ENCODE measurements at regions not wholly inside any gene's neighbourhood (a gene's known extent, or its start where the extent isn't known, plus 50 kb on each side); places are given as distances from the start of the nearest gene placed in this dataset.

- Mint-ChIP-seq H3K4me3 (no peak overlapping the region), H3K4me1 (peaks cover 12% of the 10 kb centered on the region), H3K27me3 (ENCODE audit: insufficient read depth, low read depth) (peaks cover 7% of the 10 kb centered on the region), H3K36me3 (no peaks in the 10 kb centered on the region), H3K27ac (no peak overlapping the region), H3K9me3 (no peaks in the 10 kb centered on the region)
- Histone ChIP-seq H3K4me3 (no peak overlapping the region), H2AFZ (replicated peaks) (no peak overlapping the region), H3K27ac (no peak overlapping the region), H3K4me2 (no peak overlapping the region), H3K4me1 (peaks cover 8% of the 10 kb centered on the region), H3K79me2 (ENCODE audit: low read depth) (no peaks in the 10 kb centered on the region), H3K9ac (no peak overlapping the region), H3K36me3 (no peaks in the 10 kb centered on the region), H3K27me3 (no peaks in the 10 kb centered on the region), H3F3A (ENCODE audit: low read depth) (no peaks in the 10 kb centered on the region), H4K20me1 (ENCODE audit: low read depth) (no peaks in the 10 kb centered on the region), H3K9me3 (ENCODE audit: low read depth) (no peaks in the 10 kb centered on the region)
- no peak for TF ChIP-seq EZH2phosphoT487 (IDR thresholded peaks at IDR 0.05)
- TF ChIP-seq EZH2 (IDR thresholded peaks at IDR 0.05): no peak
- TF ChIP-seq CTCF (IDR thresholded peaks at IDR 0.05): no peak
- DNase-seq (ENCODE audit: low spot score): no peak
These were observed 511.8 kb upstream of the USP24 start for GRCh38 chr1:55726994-55727393.

- H3K36me3 Mint-ChIP-seq: no peaks in the 10 kb centered on the region
- Histone ChIP-seq H3F3A (ENCODE audit: low read depth) (no peaks in the 10 kb centered on the region), H3K27ac (no peak overlapping the region), H3K4me1 (peaks cover 11% of the 10 kb centered on the region), H3K9me3 (ENCODE audit: low read depth) (no peaks in the 10 kb centered on the region), H3K79me2 (ENCODE audit: low read depth) (no peaks in the 10 kb centered on the region), H3K9ac (no peak overlapping the region), H3K27me3 (no peaks in the 10 kb centered on the region), H3K4me2 (peak overlapping the region; percentile 14), H3K36me3 (no peaks in the 10 kb centered on the region), H3K4me3 (no peak overlapping the region), H4K20me1 (ENCODE audit: low read depth) (no peaks in the 10 kb centered on the region), H2AFZ (replicated peaks) (no peak overlapping the region)
- H3K27ac Mint-ChIP-seq: no peak overlapping the region
- H3K27me3 Mint-ChIP-seq (ENCODE audit: insufficient read depth, low read depth): peaks cover 4% of the 10 kb centered on the region
- no peak for DNase-seq (ENCODE audit: low spot score)
- TF ChIP-seq CTCF (IDR thresholded peaks at IDR 0.05): no peak
- no peak for TF ChIP-seq EZH2phosphoT487 (IDR thresholded peaks at IDR 0.05)
- TF ChIP-seq EZH2 (IDR thresholded peaks at IDR 0.05): no peak
- H3K4me3 Mint-ChIP-seq: no peak overlapping the region
- peaks cover 17% of the 10 kb centered on the region for H3K4me1 Mint-ChIP-seq
- no peaks in the 10 kb centered on the region for H3K9me3 Mint-ChIP-seq
These were observed 510.2 kb upstream of the USP24 start for GRCh38 chr1:55725378-55725777.

- H2AFZ ChIP-seq (replicated peaks): no peak overlapping the region
- H3K4me1 Mint-ChIP-seq: peaks cover 23% of the 10 kb centered on the region
- H3K27ac ChIP-seq: no peak overlapping the region
- H3F3A ChIP-seq (ENCODE audit: low read depth): no peaks in the 10 kb centered on the region
- no peak overlapping the region for H3K27ac Mint-ChIP-seq
- no peak overlapping the region for H3K4me2 ChIP-seq
- no peaks in the 10 kb centered on the region for H3K9me3 Mint-ChIP-seq
- H3K9ac ChIP-seq: no peak overlapping the region
- H3K9me3 ChIP-seq (ENCODE audit: low read depth): no peaks in the 10 kb centered on the region
- no peaks in the 10 kb centered on the region for H3K79me2 ChIP-seq (ENCODE audit: low read depth)
- H3K4me1 ChIP-seq: peaks cover 17% of the 10 kb centered on the region
- H3K27me3 Mint-ChIP-seq (ENCODE audit: insufficient read depth, low read depth): peaks cover 4% of the 10 kb centered on the region
- no peaks in the 10 kb centered on the region for H4K20me1 ChIP-seq (ENCODE audit: low read depth)
- H3K4me3 ChIP-seq: no peak overlapping the region
- no peaks in the 10 kb centered on the region for H3K36me3 Mint-ChIP-seq
- H3K36me3 ChIP-seq: no peaks in the 10 kb centered on the region
- no peaks in the 10 kb centered on the region for H3K27me3 ChIP-seq
- no peak overlapping the region for H3K4me3 Mint-ChIP-seq
- peak; percentile 55 for DNase-seq (ENCODE audit: low spot score)
- TF ChIP-seq EZH2phosphoT487 (IDR thresholded peaks at IDR 0.05) (no peak), CTCF (IDR thresholded peaks at IDR 0.05) (no peak), EZH2 (IDR thresholded peaks at IDR 0.05) (no peak)
These were observed 509.6 kb upstream of the USP24 start for GRCh38 chr1:55724551-55725325.

Measured in neural progenitor cell (in vitro differentiated cells).